HEK293T (cell line): ENCODE measurements at regions not wholly inside any gene's neighbourhood (a gene's known extent, or its start where the extent isn't known, plus 50 kb on each side); places are given as distances from the start of the nearest gene placed in this dataset.

ENCODE experiments used
- ARNT ChIP-seq: fragments of 450-650 bp; IDR thresholded peaks from 2 replicates; pipeline ENCODE4 v1.6.1; 2017; ENCODE audit warnings: mild to moderate bottlenecking
- BHLHE40 ChIP-seq: fragments of 450-650 bp; IDR thresholded peaks from 2 replicates; pipeline ENCODE4 v1.6.1; 2016; ENCODE audit warnings: mild to moderate bottlenecking, moderate library complexity, borderline replicate concordance
- CTBP1 ChIP-seq: fragments of 450-650 bp; IDR thresholded peaks from 2 replicates; pipeline ENCODE4 v1.6.1; 2016; ENCODE audit warnings: borderline replicate concordance
- ELF4 ChIP-seq: fragments of 450-650 bp; IDR thresholded peaks from 2 replicates; pipeline ENCODE4 v1.6.1; 2017; ENCODE audit warnings: antibody characterized with exemption
- FOXA1 ChIP-seq: fragments of 450-650 bp; IDR thresholded peaks from 2 replicates; pipeline ENCODE4 v1.6.1; 2016; ENCODE audit warnings: mild to moderate bottlenecking
- FOXM1 ChIP-seq: fragments of 450-650 bp; IDR thresholded peaks from 2 replicates; pipeline ENCODE4 v1.6.1; 2017; ENCODE audit warnings: mild to moderate bottlenecking, borderline replicate concordance
- PKNOX1 ChIP-seq: fragments of 450-650 bp; IDR thresholded peaks from 2 replicates; pipeline ENCODE4 v1.6.1; 2016
- SP1 ChIP-seq: fragments of 450-650 bp; IDR thresholded peaks from 2 replicates; pipeline ENCODE4 v1.6.1; 2017
- SUZ12 ChIP-seq: fragments of 450-650 bp; IDR thresholded peaks from 2 replicates; pipeline ENCODE4 v1.6.1; 2016; ENCODE audit warnings: mild to moderate bottlenecking
- TARDBP ChIP-seq: fragments of 450-650 bp; IDR thresholded peaks from 2 replicates; pipeline ENCODE4 v1.6.1; 2016

DNA sequence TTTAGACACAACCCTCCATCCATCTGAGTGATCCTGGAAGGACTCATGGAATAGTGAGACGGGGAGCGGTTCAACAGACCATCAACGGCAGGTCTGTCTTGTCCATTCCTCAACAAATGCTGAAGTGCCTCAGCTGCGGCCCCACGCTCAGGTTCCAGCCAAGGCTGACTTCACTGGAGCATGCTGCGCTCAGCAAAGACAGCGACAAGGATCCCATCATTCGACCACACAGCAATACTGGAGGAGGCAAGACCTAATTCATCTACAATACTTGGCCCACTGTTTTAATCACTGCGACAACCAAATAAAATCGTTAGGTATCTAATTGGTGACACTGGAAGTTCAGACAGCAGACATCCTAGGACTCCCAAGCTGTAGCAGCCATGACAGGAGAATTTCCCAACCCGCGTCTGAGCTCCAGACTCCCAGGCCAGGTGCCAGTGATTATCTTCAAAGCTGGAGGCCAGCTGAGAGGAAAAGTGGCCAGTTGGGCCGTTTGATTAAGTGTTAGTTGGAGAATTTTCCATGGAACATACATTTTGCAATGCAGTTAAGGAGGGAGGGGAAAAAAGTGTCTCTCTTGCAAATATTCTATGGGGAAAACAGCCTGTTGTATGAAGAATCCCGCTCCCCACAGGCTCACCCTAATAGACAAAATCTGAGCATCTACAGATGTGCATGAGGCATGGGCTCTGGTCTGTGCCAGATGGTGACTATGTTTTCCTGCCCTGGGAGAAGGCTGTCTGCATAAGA is 92.5 kb upstream of the SLC35G4 start:
- TF ChIP-seq ARNT (no peak), FOXA1 (no peak), CTBP1 (no peak), SUZ12 (no peak), PKNOX1 (no peak), TARDBP (no peak), ELF4 (no peak), BHLHE40 (no peak), FOXM1 (no peak), SP1 (no peak)
